ENCODE measurements at regions not wholly inside any gene's neighbourhood (a gene's known extent, or its start where the extent isn't known, plus 50 kb on each side); places are given as distances from the start of the nearest gene placed in this dataset.

- Histone ChIP-seq H3K4me1 (ENCODE audit: control insufficient read depth, insufficient read depth, low read length) (no peaks in the 10 kb centered on the region), H3K27ac (ENCODE audit: low read depth, low read length) (no peak overlapping the region), H3K9ac (ENCODE audit: low read length) (no peak overlapping the region), H3K36me3 (ENCODE audit: control insufficient read depth, insufficient read depth, low read length) (no peaks in the 10 kb centered on the region), H3K27me3 (ENCODE audit: control insufficient read depth, insufficient read depth, low read length) (no peaks in the 10 kb centered on the region), H3K4me3 (ENCODE audit: low read length) (no peak overlapping the region)
Measured at GRCh38 chr13:80250213-80250810, 90.6 kb downstream of the SPRY2 start.

- H3K9ac ChIP-seq (ENCODE audit: low read length) = no peak overlapping the region
- H3K36me3 ChIP-seq (ENCODE audit: control insufficient read depth, insufficient read depth, low read length) = no peaks in the 10 kb centered on the region
- no peak overlapping the region for H3K4me3 ChIP-seq (ENCODE audit: low read length)
- H3K4me1 ChIP-seq (ENCODE audit: control insufficient read depth, insufficient read depth, low read length) = no peaks in the 10 kb centered on the region
- H3K27me3 ChIP-seq (ENCODE audit: control insufficient read depth, insufficient read depth, low read length) = no peaks in the 10 kb centered on the region
- H3K27ac ChIP-seq (ENCODE audit: low read depth, low read length) = no peak overlapping the region
Measured at GRCh38 chr13:80249516-80250212, 91.3 kb downstream of the SPRY2 start.

- no peak overlapping the region for H3K27ac ChIP-seq (ENCODE audit: low read depth, low read length)
- H3K36me3 ChIP-seq (ENCODE audit: control insufficient read depth, insufficient read depth, low read length) = no peaks in the 10 kb centered on the region
Measured at GRCh38 chr13:80245162-80245733, 95.7 kb downstream of the SPRY2 start.

GRCh38 chr13:80244574-80244973, 96.4 kb downstream of the SPRY2 start:
- Histone ChIP-seq H3K27ac (ENCODE audit: low read depth, low read length) (no peak overlapping the region), H3K4me1 (ENCODE audit: control insufficient read depth, insufficient read depth, low read length) (no peaks in the 10 kb centered on the region), H3K36me3 (ENCODE audit: control insufficient read depth, insufficient read depth, low read length) (no peaks in the 10 kb centered on the region), H3K4me3 (ENCODE audit: low read length) (no peak overlapping the region), H3K27me3 (ENCODE audit: control insufficient read depth, insufficient read depth, low read length) (no peaks in the 10 kb centered on the region), H3K9ac (ENCODE audit: low read length) (no peak overlapping the region)

More at GRCh38 chr13:80245162-80245733, 95.7 kb downstream of the SPRY2 start:
- Histone ChIP-seq H3K9ac (ENCODE audit: low read length) (no peak overlapping the region), H3K4me3 (ENCODE audit: low read length) (no peak overlapping the region), H3K4me1 (ENCODE audit: control insufficient read depth, insufficient read depth, low read length) (no peaks in the 10 kb centered on the region), H3K27me3 (ENCODE audit: control insufficient read depth, insufficient read depth, low read length) (no peaks in the 10 kb centered on the region)

GRCh38 chr13:80242728-80243427, 98.0 kb downstream of the SPRY2 start:
- H3K4me1 ChIP-seq (ENCODE audit: control insufficient read depth, insufficient read depth, low read length) = no peaks in the 10 kb centered on the region
- no peak overlapping the region for H3K27ac ChIP-seq (ENCODE audit: low read depth, low read length)
- H3K4me3 ChIP-seq (ENCODE audit: low read length) = no peak overlapping the region
- H3K36me3 ChIP-seq (ENCODE audit: control insufficient read depth, insufficient read depth, low read length) = no peaks in the 10 kb centered on the region
- no peaks in the 10 kb centered on the region for H3K27me3 ChIP-seq (ENCODE audit: control insufficient read depth, insufficient read depth, low read length)
- no peak overlapping the region for H3K9ac ChIP-seq (ENCODE audit: low read length)

- Histone ChIP-seq H3K9ac (ENCODE audit: low read length) (no peak overlapping the region), H3K36me3 (ENCODE audit: control insufficient read depth, insufficient read depth, low read length) (no peaks in the 10 kb centered on the region), H3K27me3 (ENCODE audit: control insufficient read depth, insufficient read depth, low read length) (no peaks in the 10 kb centered on the region), H3K27ac (ENCODE audit: low read depth, low read length) (no peak overlapping the region), H3K4me1 (ENCODE audit: control insufficient read depth, insufficient read depth, low read length) (no peaks in the 10 kb centered on the region), H3K4me3 (ENCODE audit: low read length) (no peak overlapping the region)
Measured at GRCh38 chr13:80239571-80240255, 101.2 kb downstream of the SPRY2 start.

- Histone ChIP-seq H3K27ac (ENCODE audit: low read depth, low read length) (no peak overlapping the region), H3K36me3 (ENCODE audit: control insufficient read depth, insufficient read depth, low read length) (no peaks in the 10 kb centered on the region), H3K27me3 (ENCODE audit: control insufficient read depth, insufficient read depth, low read length) (no peaks in the 10 kb centered on the region), H3K4me3 (ENCODE audit: low read length) (no peak overlapping the region), H3K9ac (ENCODE audit: low read length) (no peak overlapping the region), H3K4me1 (ENCODE audit: control insufficient read depth, insufficient read depth, low read length) (no peaks in the 10 kb centered on the region)
Measured at GRCh38 chr13:80239116-80239515, 101.8 kb downstream of the SPRY2 start.

- no peak overlapping the region for H3K9ac ChIP-seq (ENCODE audit: low read length)
- H3K27ac ChIP-seq (ENCODE audit: low read depth, low read length) = no peak overlapping the region
- no peaks in the 10 kb centered on the region for H3K36me3 ChIP-seq (ENCODE audit: control insufficient read depth, insufficient read depth, low read length)
- H3K27me3 ChIP-seq (ENCODE audit: control insufficient read depth, insufficient read depth, low read length) = no peaks in the 10 kb centered on the region
- H3K4me3 ChIP-seq (ENCODE audit: low read length) = no peak overlapping the region
- H3K4me1 ChIP-seq (ENCODE audit: control insufficient read depth, insufficient read depth, low read length) = no peaks in the 10 kb centered on the region
Measured at GRCh38 chr13:80237646-80238045, 103.3 kb downstream of the SPRY2 start.

- H3K9ac ChIP-seq (ENCODE audit: low read length) = no peak overlapping the region
- no peaks in the 10 kb centered on the region for H3K4me1 ChIP-seq (ENCODE audit: control insufficient read depth, insufficient read depth, low read length)
- peak overlapping the region; percentile 17 for H3K4me3 ChIP-seq (ENCODE audit: low read length)
- H3K27me3 ChIP-seq (ENCODE audit: control insufficient read depth, insufficient read depth, low read length) = no peaks in the 10 kb centered on the region
- H3K27ac ChIP-seq (ENCODE audit: low read depth, low read length) = no peak overlapping the region
- no peaks in the 10 kb centered on the region for H3K36me3 ChIP-seq (ENCODE audit: control insufficient read depth, insufficient read depth, low read length)
Measured at GRCh38 chr13:80235967-80236302, 105.0 kb downstream of the SPRY2 start.

GRCh38 chr13:80235166-80235966, 105.6 kb downstream of the SPRY2 start:
- no peak overlapping the region for H3K27ac ChIP-seq (ENCODE audit: low read depth, low read length)
- H3K4me3 ChIP-seq (ENCODE audit: low read length) = peak overlapping the region; percentile 17
- no peak overlapping the region for H3K9ac ChIP-seq (ENCODE audit: low read length)
- H3K27me3 ChIP-seq (ENCODE audit: control insufficient read depth, insufficient read depth, low read length) = no peaks in the 10 kb centered on the region
- H3K4me1 ChIP-seq (ENCODE audit: control insufficient read depth, insufficient read depth, low read length) = no peaks in the 10 kb centered on the region
- H3K36me3 ChIP-seq (ENCODE audit: control insufficient read depth, insufficient read depth, low read length) = no peaks in the 10 kb centered on the region

- Histone ChIP-seq H3K27ac (ENCODE audit: low read depth, low read length) (no peak overlapping the region), H3K36me3 (ENCODE audit: control insufficient read depth, insufficient read depth, low read length) (no peaks in the 10 kb centered on the region), H3K27me3 (ENCODE audit: control insufficient read depth, insufficient read depth, low read length) (no peaks in the 10 kb centered on the region), H3K4me3 (ENCODE audit: low read length) (no peak overlapping the region), H3K9ac (ENCODE audit: low read length) (no peak overlapping the region), H3K4me1 (ENCODE audit: control insufficient read depth, insufficient read depth, low read length) (no peaks in the 10 kb centered on the region)
Measured at GRCh38 chr13:80227645-80228044, 113.3 kb downstream of the SPRY2 start.

All from rectal smooth muscle tissue (tissue), 1 donor.